Neural cell (in vitro differentiated cells): ENCODE measurements at regions not wholly inside any gene's neighbourhood (a gene's known extent, or its start where the extent isn't known, plus 50 kb on each side); places are given as distances from the start of the nearest gene placed in this dataset.

ENCODE experiments used
- H2AFZ ChIP-seq: fragments of 200-600, 300-800 bp; sonication (generic), shearing (Covaris generic); 2 replicates; pipeline ENCODE4 v1.6.0; 2014; ENCODE audit warnings: low read depth, mild to moderate bottlenecking, antibody characterized with exemption, low read length, moderate library complexity
- H3F3A ChIP-seq: fragments of 200-600 bp; shearing (Covaris generic); 2 replicates; pipeline ENCODE4 v1.6.1; 2016; ENCODE audit warnings: mild to moderate bottlenecking, moderate library complexity, mixed read lengths, antibody characterized with exemption, low read length; ENCODE audit not compliant: insufficient read depth, poor library complexity, severe bottlenecking
- H3K27ac ChIP-seq: fragments of 200-600, 300-800 bp; sonication (generic), shearing (Covaris generic); 2 replicates; pipeline ENCODE4 v1.5.1; 2014; ENCODE audit warnings: mild to moderate bottlenecking, low read length, moderate library complexity
- H3K27me3 ChIP-seq: fragments of 300-800, 200-600 bp; sonication (generic), shearing (Covaris generic); 2 replicates; pipeline ENCODE4 v1.6.0; 2014; ENCODE audit warnings: mild to moderate bottlenecking, low read depth, low read length, moderate library complexity; ENCODE audit not compliant: insufficient read depth
- H3K36me3 ChIP-seq: fragments of 300-800, 200-600 bp; sonication (generic), shearing (Covaris generic); 2 replicates; pipeline ENCODE4 v1.5.1; 2014; ENCODE audit warnings: mild to moderate bottlenecking, antibody characterized with exemption, low read length, moderate library complexity; ENCODE audit not compliant: insufficient read depth
- H3K4me2 ChIP-seq: fragments of 300-800, 200-600 bp; sonication (generic), shearing (Covaris generic); 2 replicates; pipeline ENCODE4 v1.6.0; 2014; ENCODE audit warnings: mild to moderate bottlenecking, low read length
- H3K4me3 ChIP-seq: fragments of 300-800, 200-600 bp; sonication (generic), shearing (Covaris generic); 2 replicates; pipeline ENCODE4 v1.5.1; 2014; ENCODE audit warnings: mild to moderate bottlenecking, low read length, moderate library complexity
- H3K79me2 ChIP-seq: fragments of 200-600 bp; shearing (Covaris generic); replicated peaks from 2 replicates; pipeline ENCODE4 v1.6.0; 2014; ENCODE audit warnings: mild to moderate bottlenecking, low read length, moderate library complexity; ENCODE audit not compliant: insufficient read depth
- H3K9ac ChIP-seq: fragments of 300-800, 200-600 bp; sonication (generic), shearing (Covaris generic); 2 replicates; pipeline ENCODE4 v1.6.1; 2016; ENCODE audit warnings: mild to moderate bottlenecking, low read length, mixed read lengths
- H3K9me2 ChIP-seq: fragments of 200-600 bp; shearing (Covaris generic); 2 replicates; pipeline ENCODE4 v1.6.1; 2016; ENCODE audit warnings: mild to moderate bottlenecking, low read length, mixed read lengths; ENCODE audit not compliant: insufficient read depth
- H3K9me3 ChIP-seq: fragments of 200-600, 300-800 bp; sonication (generic), shearing (Covaris generic); 2 replicates; pipeline ENCODE4 v1.6.1; 2016; ENCODE audit warnings: mild to moderate bottlenecking, mixed run types, low read length, moderate library complexity, mixed read lengths
- H4K20me1 ChIP-seq: fragments of 200-600 bp; shearing (Covaris generic); 2 replicates; pipeline ENCODE4 v1.6.1; 2016; ENCODE audit warnings: mild to moderate bottlenecking, mixed run types; ENCODE audit not compliant: insufficient read depth
- CTCF ChIP-seq: fragments of 450-650 bp; IDR thresholded peaks from 2 replicates; pipeline ENCODE4 v1.5.1; 2014; ENCODE audit warnings: antibody characterized with exemption, mild to moderate bottlenecking, moderate library complexity; ENCODE audit not compliant: poor library complexity, severe bottlenecking
- EP300 ChIP-seq: fragments of 450-650 bp; conservative IDR thresholded peaks from 2 replicates; pipeline ENCODE4 v1.6.1; 2014; ENCODE audit warnings: antibody characterized with exemption, mild to moderate bottlenecking, moderate library complexity; ENCODE audit not compliant: poor library complexity, severe bottlenecking
- EZH2 ChIP-seq: fragments of 200-600, 300-800 bp; shearing (Covaris generic), sonication (generic); IDR thresholded peaks from 2 replicates; pipeline ENCODE4 v1.6.1; 2014; ENCODE audit warnings: antibody characterized with exemption, low read length, borderline replicate concordance, mild to moderate bottlenecking; ENCODE audit not compliant: insufficient read depth, poor library complexity, severe bottlenecking
- MXI1 ChIP-seq: fragments of 450-650 bp; conservative IDR thresholded peaks from 2 replicates; pipeline ENCODE4 v1.6.1; 2014; ENCODE audit warnings: antibody characterized with exemption, mild to moderate bottlenecking; ENCODE audit not compliant: poor library complexity, severe bottlenecking
- POLR2AphosphoS5 ChIP-seq: IDR thresholded peaks from 2 replicates; pipeline ENCODE4 v1.6.1; 2012
- RAD21 ChIP-seq: fragments of 450-650 bp; conservative IDR thresholded peaks from 2 replicates; pipeline ENCODE4 v1.6.1; 2014; ENCODE audit warnings: antibody characterized with exemption, mild to moderate bottlenecking, moderate library complexity
- REST ChIP-seq: IDR thresholded peaks from 2 replicates; pipeline ENCODE4 v1.6.1; 2012; ENCODE audit warnings: borderline replicate concordance
- SMC3 ChIP-seq: fragments of 450-650 bp; conservative IDR thresholded peaks from 2 replicates; pipeline ENCODE4 v1.6.1; 2014; ENCODE audit warnings: antibody characterized with exemption, mild to moderate bottlenecking, moderate library complexity; ENCODE audit not compliant: poor library complexity
- TAF1 ChIP-seq: IDR thresholded peaks from 2 replicates; pipeline ENCODE4 v1.6.1; 2012; ENCODE audit warnings: low read depth

- H3K27ac ChIP-seq: no peak overlapping the region
- no peaks in the 10 kb centered on the region for H3K27me3 ChIP-seq
- no peaks in the 10 kb centered on the region for H3K79me2 ChIP-seq
- H3K36me3 ChIP-seq: no peaks in the 10 kb centered on the region
- H4K20me1 ChIP-seq: no peaks in the 10 kb centered on the region
- no peak overlapping the region for H3K9ac ChIP-seq
- TF ChIP-seq SMC3 (no peak), MXI1 (no peak), EP300 (no peak), REST (no peak), TAF1 (no peak), EZH2 (no peak), POLR2AphosphoS5 (no peak)
- no peak overlapping the region for H2AFZ ChIP-seq
- no peaks in the 10 kb centered on the region for H3K9me2 ChIP-seq
- H3K9me3 ChIP-seq: no peaks in the 10 kb centered on the region
- no peak overlapping the region for H3K4me2 ChIP-seq
- H3K4me3 ChIP-seq: no peak overlapping the region
- no peaks in the 10 kb centered on the region for H3F3A ChIP-seq
These were observed 1505.2 kb upstream of the CDH9 start for GRCh38 chr5:28543473-28544098.

GRCh38 chr5:28542987-28543386 lies 1504.6 kb upstream of the CDH9 start:
- Histone ChIP-seq H3K9me2 (no peaks in the 10 kb centered on the region), H3K9me3 (no peaks in the 10 kb centered on the region), H3K27ac (no peak overlapping the region), H3K36me3 (no peaks in the 10 kb centered on the region), H2AFZ (no peak overlapping the region), H3K79me2 (no peaks in the 10 kb centered on the region), H4K20me1 (no peaks in the 10 kb centered on the region), H3K4me2 (no peak overlapping the region), H3K4me3 (no peak overlapping the region), H3K9ac (no peak overlapping the region), H3K27me3 (no peaks in the 10 kb centered on the region), H3F3A (no peaks in the 10 kb centered on the region)
- no peak for TF ChIP-seq REST
- no peak for TF ChIP-seq EZH2
- TF ChIP-seq POLR2AphosphoS5: no peak
- TF ChIP-seq CTCF: no peak
- no peak for TF ChIP-seq MXI1
- TF ChIP-seq EP300: no peak
- no peak for TF ChIP-seq TAF1
- no peak for TF ChIP-seq RAD21
